Suprapubic skin (tissue), 4 donors: ENCODE measurements at regions not wholly inside any gene's neighbourhood (a gene's known extent, or its start where the extent isn't known, plus 50 kb on each side); places are given as distances from the start of the nearest gene placed in this dataset.

Experiments used
- DNase-seq, 2 donors: peaks; one replicate each; pipeline ENCODE4 v3.0.0-alpha.2; 2019; ENCODE audit warnings: low spot score in 2 of 2
- H3K27ac ChIP-seq: fragments of 200-600 bp; sonication (generic); one replicate; pipeline ENCODE4 v1.5.1; 2019
- H3K27me3 ChIP-seq: fragments of 200-600 bp; sonication (generic); one replicate; pipeline ENCODE4 v1.5.1; 2019
- H3K36me3 ChIP-seq: fragments of 200-600 bp; sonication (generic); one replicate; pipeline ENCODE4 v1.5.1; 2019
- H3K4me1 ChIP-seq: fragments of 200-600 bp; sonication (generic); one replicate; pipeline ENCODE4 v1.5.1; 2019
- H3K4me3 ChIP-seq: fragments of 200-600 bp; sonication (generic); one replicate; pipeline ENCODE4 v1.5.1; 2019; ENCODE audit warnings: mild to moderate bottlenecking
- H3K9me3 ChIP-seq: fragments of 200-600 bp; sonication (generic); one replicate; pipeline ENCODE4 v1.5.1; 2019
- EP300 ChIP-seq: sonication (generic); formaldehyde crosslinking; IDR thresholded peaks from one replicate; pipeline ENCODE4 v1.6.1; 2017; ENCODE audit warnings: antibody characterized with exemption
- POLR2A ChIP-seq, 2 donors: fragments of 450-650 bp; IDR thresholded peaks; one replicate each; pipeline ENCODE4 v1.6.1; 2017; ENCODE audit warnings: antibody characterized with exemption in 2 of 2, mild to moderate bottlenecking in 2 of 2, moderate library complexity in 2 of 2
- POLR2AphosphoS5 ChIP-seq, 3 donors: sonication (generic); formaldehyde crosslinking; IDR thresholded peaks; one replicate each; pipeline ENCODE4 v1.6.1; 2017; ENCODE audit warnings: antibody characterized with exemption in 3 of 3
- WGBS: methylation state at CpG from one replicate; pipeline ENCODE4 v1.1.5; 2018; 5-methylcytosine and 5-hydroxymethylcytosine counted together
- TF ChIP-seq, protein P1 (sequence below), 2 donors: fragments of 200-600 bp in 1 of 2; fragments of 450-650 bp in 1 of 2; sonication (generic) in 1 of 2; IDR thresholded peaks; one replicate each; pipeline ENCODE4 v1.5.1; 2016 to 2019; ENCODE audit warnings: antibody characterized with exemption in 2 of 2, mild to moderate bottlenecking in 1 of 2, moderate library complexity in 1 of 2

DNA sequence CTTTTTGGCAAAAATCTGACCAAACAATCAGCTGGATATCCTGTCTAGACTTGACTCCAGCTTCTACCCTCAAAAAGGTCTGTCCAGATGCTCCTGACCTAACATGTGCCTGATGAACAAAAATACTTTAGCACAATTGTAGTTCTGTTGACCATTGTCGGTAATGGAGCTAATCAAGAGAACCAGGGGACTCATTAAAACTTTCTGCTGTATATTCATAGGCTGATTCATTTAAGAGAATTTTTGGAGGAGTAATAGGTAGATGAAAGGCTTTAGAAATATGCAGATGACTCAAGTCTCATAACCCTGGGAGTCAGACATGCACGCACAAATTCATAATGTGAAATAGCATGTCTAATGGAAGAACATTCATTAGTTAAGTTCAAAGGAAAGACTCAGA is 514.2 kb downstream of the TXNL1 start:
- no peaks in the 10 kb centered on the region for H3K9me3 ChIP-seq
- H3K27ac ChIP-seq: no peak overlapping the region
- H3K36me3 ChIP-seq: no peaks in the 10 kb centered on the region
- H3K4me3 ChIP-seq: no peak overlapping the region
- DNase-seq: no peak
- H3K4me1 ChIP-seq: no peaks in the 10 kb centered on the region
- 36% methylated on average over 2 of the region's 2 CpGs for WGBS
- no peaks in the 10 kb centered on the region for H3K27me3 ChIP-seq
- TF ChIP-seq EP300: no peak
- TF ChIP-seq POLR2AphosphoS5 (IDR thresholded peaks at IDR 0.05): no peak
- TF ChIP-seq, protein P1, sequence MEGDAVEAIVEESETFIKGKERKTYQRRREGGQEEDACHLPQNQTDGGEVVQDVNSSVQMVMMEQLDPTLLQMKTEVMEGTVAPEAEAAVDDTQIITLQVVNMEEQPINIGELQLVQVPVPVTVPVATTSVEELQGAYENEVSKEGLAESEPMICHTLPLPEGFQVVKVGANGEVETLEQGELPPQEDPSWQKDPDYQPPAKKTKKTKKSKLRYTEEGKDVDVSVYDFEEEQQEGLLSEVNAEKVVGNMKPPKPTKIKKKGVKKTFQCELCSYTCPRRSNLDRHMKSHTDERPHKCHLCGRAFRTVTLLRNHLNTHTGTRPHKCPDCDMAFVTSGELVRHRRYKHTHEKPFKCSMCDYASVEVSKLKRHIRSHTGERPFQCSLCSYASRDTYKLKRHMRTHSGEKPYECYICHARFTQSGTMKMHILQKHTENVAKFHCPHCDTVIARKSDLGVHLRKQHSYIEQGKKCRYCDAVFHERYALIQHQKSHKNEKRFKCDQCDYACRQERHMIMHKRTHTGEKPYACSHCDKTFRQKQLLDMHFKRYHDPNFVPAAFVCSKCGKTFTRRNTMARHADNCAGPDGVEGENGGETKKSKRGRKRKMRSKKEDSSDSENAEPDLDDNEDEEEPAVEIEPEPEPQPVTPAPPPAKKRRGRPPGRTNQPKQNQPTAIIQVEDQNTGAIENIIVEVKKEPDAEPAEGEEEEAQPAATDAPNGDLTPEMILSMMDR (IDR thresholded peaks at IDR 0.05): no peak
- TF ChIP-seq POLR2A (IDR thresholded peaks at IDR 0.05): no peak

DNA sequence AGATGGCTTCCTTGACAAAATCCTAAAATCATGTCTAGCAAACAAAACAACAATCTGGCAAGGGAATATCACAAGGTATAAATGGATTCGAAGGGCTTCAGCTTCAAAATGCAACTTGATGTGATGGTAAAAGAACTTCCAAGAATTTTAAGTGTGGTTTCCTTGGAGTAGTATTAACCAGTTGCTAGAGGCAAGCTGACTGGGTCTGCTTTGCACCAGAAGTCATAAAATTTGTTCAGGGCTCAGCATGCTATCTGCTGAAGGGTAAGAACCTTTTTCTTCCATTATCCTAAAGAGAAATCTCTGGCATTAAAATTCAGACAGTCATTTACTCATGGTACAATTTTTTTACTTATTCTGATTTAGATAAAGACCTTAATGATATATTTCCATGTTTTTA is 516.7 kb downstream of the TXNL1 start:
- Histone ChIP-seq H3K4me3 (no peak overlapping the region), H3K36me3 (no peaks in the 10 kb centered on the region), H3K27ac (no peak overlapping the region), H3K9me3 (no peaks in the 10 kb centered on the region), H3K4me1 (no peaks in the 10 kb centered on the region), H3K27me3 (no peaks in the 10 kb centered on the region)
- WGBS: 88% methylated on average over 1 of the region's 1 CpG
- TF ChIP-seq, protein P1 (IDR thresholded peaks at IDR 0.05): no peak
- no peak for TF ChIP-seq POLR2A (IDR thresholded peaks at IDR 0.05)
- no peak for TF ChIP-seq POLR2AphosphoS5 (IDR thresholded peaks at IDR 0.05)
- no peak for TF ChIP-seq EP300
- DNase-seq: no peak

- no peak overlapping the region for H3K27ac ChIP-seq
- H3K36me3 ChIP-seq: no peaks in the 10 kb centered on the region
- H3K4me1 ChIP-seq: no peaks in the 10 kb centered on the region
- H3K27me3 ChIP-seq: no peaks in the 10 kb centered on the region
- 69% methylated on average over 3 of the region's 3 CpGs for WGBS
- no peak for DNase-seq
- TF ChIP-seq POLR2AphosphoS5 (IDR thresholded peaks at IDR 0.05): no peak
- TF ChIP-seq, protein P1 (IDR thresholded peaks at IDR 0.05): no peak
- TF ChIP-seq EP300: no peak
- TF ChIP-seq POLR2A (IDR thresholded peaks at IDR 0.05): no peak
- H3K9me3 ChIP-seq: no peaks in the 10 kb centered on the region
- no peak overlapping the region for H3K4me3 ChIP-seq
Measured at GRCh38 chr18:56120782-56121181, 517.6 kb downstream of the TXNL1 start.

DNA sequence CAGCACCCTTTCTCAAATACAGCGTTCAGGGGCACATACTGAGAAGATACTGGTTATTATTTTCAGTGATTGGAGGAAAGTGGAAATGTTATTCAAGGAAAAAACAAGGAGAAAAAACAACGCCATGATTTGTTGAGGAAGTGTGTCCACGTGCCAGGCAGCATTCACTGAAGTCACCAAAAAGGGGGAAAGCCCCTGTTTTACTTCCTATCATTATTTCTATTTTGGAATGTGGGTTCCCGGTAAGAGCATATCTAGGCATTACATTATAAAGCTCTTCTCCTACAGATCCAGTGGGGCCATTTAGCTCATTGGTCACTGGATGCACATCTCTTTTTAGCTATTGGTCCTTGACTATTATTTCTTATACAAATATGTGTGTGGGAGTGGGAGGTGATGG is 518.7 kb downstream of the TXNL1 start:
- DNase-seq: no peak
- Histone ChIP-seq H3K4me3 (no peak overlapping the region), H3K27me3 (no peaks in the 10 kb centered on the region), H3K9me3 (no peaks in the 10 kb centered on the region), H3K27ac (no peak overlapping the region), H3K36me3 (no peaks in the 10 kb centered on the region), H3K4me1 (no peaks in the 10 kb centered on the region)
- TF ChIP-seq EP300 (no peak), POLR2A (IDR thresholded peaks at IDR 0.05) (no peak), POLR2AphosphoS5 (IDR thresholded peaks at IDR 0.05) (no peak)
- TF ChIP-seq, protein P1 (IDR thresholded peaks at IDR 0.05): no peak
- WGBS: 83% methylated on average over 4 of the region's 4 CpGs

GRCh38 chr18:56118422-56118821 is 520.0 kb downstream of the TXNL1 start:
- Histone ChIP-seq H3K36me3 (no peaks in the 10 kb centered on the region), H3K27ac (no peak overlapping the region), H3K27me3 (no peaks in the 10 kb centered on the region), H3K9me3 (no peaks in the 10 kb centered on the region), H3K4me1 (peaks cover 2% of the 10 kb centered on the region), H3K4me3 (no peak overlapping the region)
- WGBS: 86% methylated on average over 2 of the region's 2 CpGs
- no peak for DNase-seq
- TF ChIP-seq POLR2AphosphoS5 (IDR thresholded peaks at IDR 0.05) (no peak), EP300 (no peak), POLR2A (IDR thresholded peaks at IDR 0.05) (no peak)
- TF ChIP-seq, protein P1 (IDR thresholded peaks at IDR 0.05): no peak
